OCI-M2 (cell line): ENCODE measurements at regions not wholly inside any gene's neighbourhood (a gene's known extent, or its start where the extent isn't known, plus 50 kb on each side); places are given as distances from the start of the nearest gene placed in this dataset.
"Not testable (repeated sequence)": the region's sequence is repeated elsewhere in the genome, so short reads cannot be mapped to it uniquely, and the experiment has no call there.

Experiments
- DNase-seq: peaks from one replicate; lab custom pipeline; 2025; ENCODE audit not compliant: unreplicated experiment; lab: John Stamatoyannopoulos, UW

DNA sequence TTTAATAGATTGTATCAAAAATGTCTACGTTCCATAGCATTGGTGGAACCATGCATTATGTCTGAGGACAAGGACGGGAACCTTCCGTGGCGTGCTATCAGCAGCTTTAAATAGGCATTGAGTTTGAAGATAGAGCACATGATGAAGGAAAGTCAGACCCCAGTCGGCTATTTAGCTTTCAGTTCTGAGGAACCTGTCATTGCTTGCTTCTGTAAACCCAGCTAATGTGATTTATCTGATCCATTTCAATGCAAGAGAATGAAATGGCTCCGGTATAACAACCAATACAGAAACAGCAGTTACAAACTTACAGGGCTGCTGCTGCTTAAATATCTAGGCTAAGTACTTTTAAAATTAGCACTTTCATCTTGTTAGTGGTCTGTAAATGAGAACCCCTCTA is 503.3 kb downstream of the RNF144A start:
- DNase-seq = no peak

DNA sequence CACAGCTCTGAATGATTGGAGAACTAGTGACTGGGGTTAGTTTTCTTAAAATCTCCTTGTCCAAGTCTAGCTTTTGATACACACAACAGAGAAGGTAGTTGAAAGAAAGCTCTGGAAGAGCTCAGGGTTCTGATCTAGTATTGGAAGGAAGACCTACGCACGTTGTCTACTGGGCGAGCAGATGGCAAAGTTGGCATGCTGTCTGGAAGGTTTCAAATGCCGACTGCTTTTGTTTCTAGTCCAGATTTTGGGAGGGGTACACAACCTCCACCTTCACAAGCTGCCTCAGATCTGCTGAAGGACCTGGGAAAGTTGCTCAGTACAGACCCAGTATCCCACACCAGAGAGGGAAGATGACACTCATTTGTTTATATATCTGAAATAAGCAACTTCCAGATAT is 507.3 kb downstream of the RNF144A start:
- no peak for DNase-seq

DNA sequence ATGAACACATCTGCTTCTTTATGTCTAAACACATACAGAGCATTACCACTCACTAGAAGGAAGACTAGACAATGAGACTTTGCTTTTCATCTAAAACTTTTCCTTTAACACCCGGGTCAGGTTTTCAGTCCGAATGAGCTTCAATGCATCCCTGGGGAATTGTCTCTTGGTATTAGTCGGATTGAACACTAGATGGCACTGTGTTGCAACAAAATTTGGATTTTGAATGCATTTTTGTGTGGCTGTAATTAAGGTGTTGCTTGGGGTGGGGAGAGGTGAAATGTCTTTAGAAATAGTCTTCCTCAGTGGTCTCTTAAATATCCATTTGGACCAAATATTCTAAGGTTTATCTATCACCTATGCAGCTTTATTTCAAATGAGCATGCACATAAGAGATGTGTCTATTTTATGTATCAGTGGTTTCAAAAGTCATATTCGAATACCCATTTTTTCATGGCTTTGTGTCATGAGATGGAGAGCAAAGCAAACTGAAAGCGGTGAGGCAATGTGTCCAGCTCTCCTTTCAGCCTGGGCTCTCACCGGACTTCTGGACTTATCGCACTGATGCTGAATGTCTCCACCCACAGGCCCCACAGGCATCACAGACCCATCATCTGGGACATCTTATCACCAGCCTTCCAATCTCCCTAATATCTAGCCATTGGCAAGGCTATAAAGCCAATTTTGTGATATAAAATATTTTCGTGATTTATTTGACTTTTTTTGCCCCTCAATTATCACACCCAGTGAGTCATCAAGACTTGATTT is 510.3 kb downstream of the RNF144A start:
- DNase-seq = peak; percentile 2

DNA sequence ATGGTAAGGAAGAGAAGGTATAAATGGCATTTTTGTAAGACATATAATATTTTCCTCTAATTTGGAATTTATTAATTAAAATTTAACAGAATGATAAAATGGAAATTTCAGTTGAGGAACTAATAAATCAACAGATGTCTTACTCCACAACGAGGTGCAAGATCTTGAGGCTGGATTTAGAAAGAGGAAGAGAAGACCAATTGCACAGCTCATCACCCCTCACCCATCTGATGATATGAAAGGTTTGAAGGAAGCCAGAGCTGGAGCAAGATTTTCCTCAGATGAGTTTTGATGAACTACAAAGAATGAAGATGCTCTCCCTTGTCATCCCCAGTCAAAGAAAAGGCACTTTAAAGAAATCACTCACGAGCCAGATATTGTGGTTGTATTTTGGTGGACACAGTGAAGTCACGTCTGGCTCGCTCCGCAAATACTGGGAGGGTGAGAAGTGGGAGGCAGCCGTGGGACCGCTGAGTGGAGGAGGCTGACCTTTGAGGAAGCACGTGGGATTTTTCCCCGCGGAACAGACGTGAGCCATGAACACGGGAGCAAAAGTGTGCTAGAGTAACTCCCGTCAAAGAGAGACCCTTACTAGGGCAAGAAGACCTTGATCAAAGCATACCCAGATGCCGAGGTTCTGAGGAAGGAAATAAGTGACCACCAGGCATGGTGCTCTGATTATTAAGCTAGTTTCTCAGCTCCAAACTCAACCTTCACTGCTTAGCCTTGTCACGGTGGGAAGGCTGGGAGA is 511.4 kb downstream of the RNF144A start:
- DNase-seq = no peak

DNA sequence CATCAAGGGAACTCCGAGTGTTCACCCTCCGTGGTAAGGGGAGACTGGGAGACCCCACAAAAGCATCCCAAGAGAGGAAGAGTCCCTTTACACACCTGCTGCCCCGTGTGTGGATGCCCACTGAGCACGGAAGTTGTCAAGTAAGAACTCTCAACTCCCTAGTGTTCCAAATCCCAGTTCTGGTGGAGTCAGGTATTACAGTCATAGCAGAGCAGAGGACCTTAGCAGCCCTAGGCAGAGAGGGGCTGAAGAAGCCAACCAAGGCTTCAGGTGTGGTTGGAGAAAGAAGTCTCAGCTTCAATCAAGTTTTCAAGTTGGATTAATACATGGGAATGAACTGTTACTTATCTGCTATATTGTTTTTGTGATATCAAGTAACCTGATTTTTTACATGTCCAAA is 512.5 kb downstream of the RNF144A start:
- no peak for DNase-seq

DNA sequence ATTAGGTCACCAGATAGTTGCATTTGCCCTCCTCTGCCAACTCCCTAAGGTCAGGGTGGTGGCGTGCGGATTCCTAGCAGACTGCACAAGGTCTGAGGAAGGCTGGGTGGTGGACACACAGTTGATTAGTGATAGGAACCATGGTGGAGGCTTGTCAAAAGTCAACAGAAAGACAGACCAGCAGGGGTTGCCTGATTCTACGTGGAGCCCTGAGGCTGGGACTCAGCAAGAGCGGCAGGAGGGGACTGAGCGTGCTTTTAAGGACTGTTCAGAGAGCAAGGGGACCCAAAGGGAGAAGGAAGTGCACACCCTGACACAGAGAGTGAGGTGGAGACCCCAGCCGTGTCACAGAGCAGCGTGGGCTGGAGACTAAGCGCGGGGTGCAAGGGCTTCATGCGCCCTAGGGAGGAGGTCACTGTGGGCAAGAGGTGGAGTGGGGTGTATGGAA is 513.2 kb downstream of the RNF144A start:
- DNase-seq = no peak

DNA sequence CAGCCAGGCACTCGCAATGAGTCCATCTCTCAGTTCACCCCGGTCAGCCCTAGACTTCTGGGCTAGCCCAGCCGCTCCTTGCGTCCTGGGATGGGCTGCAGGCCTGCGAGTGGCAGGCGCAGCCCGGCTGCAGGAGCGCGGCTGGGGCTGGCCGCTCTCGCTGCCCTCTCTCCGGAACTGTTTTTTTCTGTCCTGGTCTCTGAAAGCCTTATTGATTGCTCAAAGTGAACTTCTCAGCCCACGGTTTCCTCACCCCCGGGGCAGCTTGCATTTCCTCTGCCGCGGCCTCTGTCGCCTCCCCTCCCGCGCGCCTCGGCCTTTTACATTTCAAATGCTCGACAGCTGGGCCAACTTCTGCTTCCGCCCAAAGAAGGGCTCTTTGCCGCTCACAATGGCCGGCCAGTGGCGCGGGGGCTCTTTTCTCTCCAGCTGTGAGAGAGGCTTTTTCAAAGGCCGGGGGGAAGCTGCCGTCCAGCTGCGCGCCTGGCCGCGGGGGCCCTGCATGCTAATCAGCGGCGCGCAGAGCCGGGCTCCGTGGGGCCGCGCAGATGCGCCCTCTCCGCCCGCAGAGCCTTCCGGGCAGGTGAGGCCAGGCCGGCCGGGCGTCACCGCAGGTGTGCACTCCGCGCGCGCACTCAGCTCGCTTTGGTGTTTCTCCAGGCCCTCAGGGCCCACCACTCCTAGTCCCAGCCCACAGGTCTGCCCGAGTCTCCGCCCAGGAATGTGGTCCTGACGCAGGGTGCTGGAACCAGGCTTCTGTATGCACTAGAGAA is 513.8 kb downstream of the RNF144A start:
- no peak for DNase-seq

DNA sequence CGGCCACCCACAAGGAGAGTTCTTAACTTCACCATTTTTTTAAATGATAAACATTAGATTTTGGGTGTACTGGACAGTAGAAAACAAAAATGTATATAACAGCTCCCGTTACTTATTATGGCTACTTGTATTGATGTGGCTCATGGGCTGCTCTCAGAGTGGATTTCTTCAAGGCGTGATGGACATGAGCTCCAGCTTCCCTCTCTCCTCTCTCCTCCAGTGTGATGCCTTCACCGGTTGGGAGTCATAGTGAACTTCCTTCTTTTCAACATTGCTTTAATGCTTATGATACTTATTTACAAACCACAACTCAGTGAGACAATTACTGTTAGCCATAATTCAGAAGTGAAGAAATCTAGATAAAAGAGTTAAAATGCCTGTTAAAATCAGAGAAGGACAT is 515.2 kb downstream of the RNF144A start:
- no peak for DNase-seq

DNA sequence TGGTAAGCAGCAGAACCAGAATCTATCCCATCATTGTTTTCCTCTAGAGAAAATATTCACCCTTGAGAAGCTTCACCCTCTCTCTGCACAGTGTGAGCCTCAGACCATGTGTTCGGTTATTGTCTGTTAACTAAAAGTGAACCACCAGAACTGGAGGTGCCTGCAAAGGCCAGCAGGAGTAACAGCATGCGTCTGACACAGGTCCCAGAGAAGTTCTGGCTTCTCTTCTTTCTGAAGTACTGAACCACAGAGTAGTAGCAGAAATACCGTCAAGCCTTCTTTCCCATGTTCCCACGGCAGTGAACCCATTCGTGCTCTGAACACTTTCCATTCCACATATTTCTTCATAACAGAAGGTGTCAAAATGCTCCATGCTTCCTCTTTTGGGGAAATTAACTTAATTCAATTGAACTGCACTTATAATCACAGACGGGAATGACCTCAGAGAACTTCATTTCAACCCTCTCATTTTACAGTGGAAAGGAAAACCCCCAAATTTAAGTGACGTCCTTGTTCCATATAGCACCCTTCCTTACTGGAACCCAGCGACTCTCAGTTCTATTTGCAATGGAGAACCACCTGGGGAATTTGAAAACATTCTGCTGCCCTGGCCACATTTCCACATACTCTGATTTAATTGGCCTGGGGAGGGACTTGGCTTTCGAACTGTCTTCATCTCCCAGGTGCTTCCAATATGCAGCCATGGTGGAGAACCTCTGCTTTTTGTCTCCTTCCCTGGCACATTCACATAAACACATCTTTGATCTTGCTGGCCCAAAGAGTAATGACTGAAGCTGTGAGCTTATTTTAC is 519.1 kb downstream of the RNF144A start:
- DNase-seq = no peak

DNA sequence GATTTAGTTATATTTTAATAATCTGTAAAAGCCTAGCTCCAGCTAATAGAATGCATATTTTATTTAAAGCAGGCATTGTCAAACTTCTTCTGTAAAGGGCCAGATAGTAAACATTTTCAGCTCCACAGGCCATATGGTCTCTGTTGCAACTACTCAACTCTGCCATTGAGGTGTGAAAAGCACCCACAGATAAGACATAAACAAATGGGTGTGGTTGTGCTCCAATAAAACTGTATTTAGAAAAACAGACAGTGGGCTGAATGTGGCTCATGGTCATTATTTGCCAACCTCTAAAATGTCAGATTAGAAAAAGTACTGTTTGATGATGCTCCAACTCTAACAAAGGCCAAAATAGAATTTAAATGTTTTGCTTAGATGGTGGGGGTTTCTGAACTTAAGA is 519.9 kb downstream of the RNF144A start:
- no peak for DNase-seq

DNA sequence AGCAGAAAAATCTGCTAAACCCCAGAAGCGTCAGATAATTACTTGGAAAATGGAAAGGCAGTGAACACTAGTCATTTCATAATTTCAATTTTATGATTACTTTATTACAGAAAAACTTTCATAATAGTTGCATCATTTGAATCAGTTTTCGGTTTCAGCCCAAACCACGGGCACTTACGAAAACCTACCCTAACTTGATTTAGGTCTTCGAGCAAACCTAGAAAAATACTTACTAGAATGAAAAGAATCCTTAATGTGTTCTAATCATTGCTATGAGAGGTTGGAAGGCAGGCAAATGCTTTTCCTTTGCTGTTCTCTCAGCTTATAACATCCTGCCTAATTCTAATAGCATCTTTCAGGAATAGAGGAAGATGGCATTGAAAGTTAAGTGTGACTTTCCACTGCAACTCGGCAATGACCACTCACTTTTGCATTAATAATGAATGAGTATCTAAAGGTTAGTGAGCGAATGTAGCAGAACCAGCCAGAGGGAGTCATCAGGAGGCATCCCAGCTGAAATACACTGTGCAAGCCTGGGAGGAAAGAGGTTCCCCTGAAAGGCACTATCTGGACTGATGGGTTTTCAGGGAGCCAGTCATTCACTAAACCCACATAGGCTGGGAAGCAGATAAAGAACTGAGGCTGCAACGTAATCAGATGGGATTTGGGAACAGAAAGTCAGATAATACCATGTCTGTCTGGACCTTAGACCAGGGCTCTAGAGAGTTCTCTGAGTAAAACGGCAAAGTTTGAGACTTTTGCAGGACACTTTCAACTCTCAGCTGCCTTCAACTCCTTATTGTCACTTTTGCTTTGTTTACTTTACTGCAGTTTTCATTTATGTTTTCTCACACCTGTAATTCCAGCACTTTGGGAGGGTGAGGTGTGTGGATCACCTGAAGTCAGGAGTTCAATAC is 520.8 kb downstream of the RNF144A start:
- no peak for DNase-seq

DNA sequence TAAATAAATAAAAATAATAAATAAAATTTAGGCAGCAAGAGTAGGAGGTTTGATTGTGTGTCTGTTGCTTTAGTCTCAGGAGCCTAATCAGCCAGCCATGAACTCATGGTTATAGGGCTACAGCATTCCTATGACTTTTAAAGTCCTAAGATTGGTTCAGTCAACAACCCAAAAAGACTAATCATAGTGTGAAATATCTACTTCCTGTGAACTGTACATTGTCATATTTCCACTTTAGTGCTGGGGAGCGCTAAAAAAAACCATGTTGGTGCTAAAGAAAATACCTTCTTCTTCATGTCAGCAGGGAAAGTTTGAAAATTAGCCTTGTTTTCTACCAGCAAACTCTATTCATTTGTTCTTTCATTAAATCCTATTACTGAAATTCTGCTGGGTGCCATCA is 521.6 kb downstream of the RNF144A start:
- DNase-seq = no peak

DNA sequence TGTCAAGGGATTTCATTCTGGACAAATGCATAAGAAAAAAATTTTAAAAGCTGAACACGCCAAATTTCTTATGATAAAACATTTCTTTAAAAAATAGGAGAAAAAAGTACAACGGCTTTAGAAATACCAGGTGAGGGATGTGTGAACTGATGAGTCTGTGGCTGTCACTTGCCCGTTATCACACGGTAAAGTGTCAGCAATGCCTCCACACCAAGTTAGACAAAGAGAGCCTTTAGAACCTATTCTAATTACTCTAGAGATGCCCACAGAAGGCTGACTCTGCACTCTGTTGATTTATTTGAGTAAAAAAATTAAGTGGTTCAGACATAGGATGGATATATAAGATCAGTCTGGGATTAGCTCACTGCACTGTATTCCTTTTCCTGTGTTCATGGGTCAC is 523.8 kb downstream of the RNF144A start:
- DNase-seq = no peak

DNA sequence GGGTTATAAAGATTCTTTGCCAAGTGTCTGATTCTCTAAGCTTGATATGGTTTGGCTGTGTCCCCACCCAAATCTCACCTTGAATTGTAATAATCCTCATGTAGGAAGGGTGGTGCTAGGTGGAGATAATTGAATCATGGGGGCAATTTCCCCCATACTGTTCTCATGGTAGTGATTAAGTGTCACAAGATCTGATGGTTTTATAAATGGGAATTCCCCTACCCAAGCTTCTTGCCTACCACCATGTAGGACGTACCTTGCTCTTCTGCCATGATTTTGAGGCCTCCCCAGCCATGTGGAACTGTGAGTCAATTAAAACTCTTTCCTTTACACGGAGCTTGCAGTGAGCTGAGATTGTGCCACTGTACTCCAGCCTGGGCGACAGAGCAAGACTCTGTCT is 524.6 kb downstream of the RNF144A start:
- DNase-seq = not testable (repeated sequence)

DNA sequence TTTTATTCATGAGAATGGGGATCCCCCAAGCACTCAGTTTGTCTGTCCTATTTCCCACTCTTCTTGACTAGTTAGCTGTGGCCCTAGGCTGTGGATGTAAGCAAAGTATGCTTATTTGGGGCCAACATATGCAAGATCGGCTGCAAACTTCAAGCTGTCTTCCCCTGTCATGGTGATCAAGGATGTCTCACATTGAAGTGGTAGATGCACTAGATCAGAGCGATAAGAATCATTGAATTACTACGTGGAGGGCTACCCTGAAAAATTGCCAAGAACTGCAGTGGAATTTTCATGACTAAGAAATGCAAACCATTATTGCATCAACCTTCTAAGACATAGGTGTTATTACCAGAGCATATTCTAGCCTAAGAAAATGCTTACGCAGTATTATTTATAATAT is 527.4 kb downstream of the RNF144A start:
- no peak for DNase-seq

DNA sequence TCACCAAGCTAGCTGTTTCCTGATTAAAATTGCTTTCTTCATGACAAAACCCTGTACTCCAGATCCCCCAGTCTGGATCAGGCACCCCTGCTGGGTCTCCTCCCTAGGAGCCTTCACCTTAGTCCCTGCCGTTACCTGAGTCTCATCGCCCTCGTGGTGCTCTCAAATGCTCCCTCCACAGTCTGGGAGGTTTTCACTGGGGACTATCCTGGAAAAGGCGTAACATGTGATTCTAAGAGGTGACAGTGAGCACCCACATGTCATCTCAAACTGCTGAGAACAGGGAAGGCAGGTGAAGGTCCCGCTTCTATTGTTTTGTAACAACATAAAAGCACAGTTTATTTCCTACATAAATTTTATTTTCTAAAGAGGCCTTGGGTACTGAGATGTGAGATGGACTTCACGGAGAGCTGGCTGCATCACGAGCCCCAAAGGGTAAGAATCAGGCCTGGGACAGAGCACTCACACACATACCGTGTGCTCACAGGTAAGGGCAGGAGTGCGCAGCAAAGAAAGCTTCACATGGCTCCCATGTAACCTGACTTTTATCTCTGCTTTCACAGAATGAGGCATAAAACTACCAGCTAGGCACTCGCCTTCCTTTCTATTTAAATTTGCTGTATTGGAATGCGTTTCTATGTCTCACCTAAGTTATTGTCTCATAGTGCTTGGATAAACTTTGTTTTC is 531.5 kb downstream of the RNF144A start:
- no peak for DNase-seq

DNA sequence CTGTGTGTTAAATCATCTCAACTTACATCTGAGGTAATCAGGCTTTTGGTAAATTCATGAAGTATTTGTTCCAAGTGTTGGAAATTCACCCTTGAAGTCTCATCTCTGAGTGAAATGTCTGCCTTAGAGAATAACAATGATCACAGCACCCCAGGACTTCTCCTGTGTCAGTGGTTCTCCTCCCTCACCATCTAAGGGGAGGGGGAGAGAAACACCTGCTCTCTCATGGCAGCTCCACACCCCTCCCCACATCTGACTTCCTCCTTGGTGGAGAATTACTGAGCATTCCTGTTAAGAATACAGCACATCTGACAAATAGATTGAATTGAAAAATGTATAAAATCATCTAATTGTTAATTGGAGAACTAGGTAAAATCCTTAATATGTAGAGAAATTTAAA is 532.1 kb downstream of the RNF144A start:
- no peak for DNase-seq

DNA sequence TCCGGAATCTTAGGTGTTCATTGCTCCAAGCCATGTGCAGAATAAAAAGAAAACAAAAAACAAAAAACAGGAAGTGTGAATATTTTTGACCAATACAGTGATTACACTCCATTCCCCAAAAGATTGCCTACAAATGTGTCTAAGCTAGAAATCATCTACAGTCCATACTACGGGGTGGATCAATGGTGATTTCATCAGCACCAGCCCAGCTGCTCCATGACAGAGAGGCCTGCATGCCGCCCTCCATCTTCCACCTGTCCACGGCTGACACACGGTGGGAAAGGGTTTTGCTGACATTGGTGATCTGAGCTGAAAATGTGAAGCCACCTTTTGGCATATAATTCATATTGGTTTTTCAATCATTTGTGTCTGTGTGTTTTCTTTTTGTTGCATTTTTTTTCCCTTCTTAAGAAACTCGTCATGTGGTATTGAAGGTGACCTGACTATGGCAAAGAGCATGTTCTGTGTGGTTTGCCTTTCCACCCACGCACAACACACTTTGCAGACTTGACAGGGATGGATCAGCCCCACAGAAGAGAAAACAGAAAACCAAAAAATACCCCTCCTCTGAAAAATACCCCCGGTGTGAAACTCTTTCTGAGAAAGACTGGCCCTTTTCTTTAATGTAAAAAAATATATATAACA is 533.1 kb downstream of the RNF144A start:
- no peak for DNase-seq

DNA sequence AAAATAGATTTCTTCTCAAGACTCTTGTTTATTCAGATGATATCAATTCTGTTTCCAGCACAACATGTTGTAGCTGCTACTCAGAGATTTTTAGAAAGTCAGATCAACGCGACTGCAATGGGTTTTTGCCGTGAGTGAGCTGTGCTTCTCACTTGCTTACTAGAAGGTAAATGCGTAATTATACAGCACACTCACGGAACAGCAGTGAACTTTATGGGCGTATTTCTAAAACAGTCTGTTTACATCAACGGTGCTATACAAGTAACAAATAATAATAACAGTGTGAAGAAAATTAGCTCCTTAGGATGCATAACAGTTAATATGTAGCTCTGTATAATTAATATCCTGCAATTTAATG is 533.6 kb downstream of the RNF144A start:
- DNase-seq = no peak
